ENCODE measurements at regions not wholly inside any gene's neighbourhood (a gene's known extent, or its start where the extent isn't known, plus 50 kb on each side); places are given as distances from the start of the nearest gene placed in this dataset.

DNA sequence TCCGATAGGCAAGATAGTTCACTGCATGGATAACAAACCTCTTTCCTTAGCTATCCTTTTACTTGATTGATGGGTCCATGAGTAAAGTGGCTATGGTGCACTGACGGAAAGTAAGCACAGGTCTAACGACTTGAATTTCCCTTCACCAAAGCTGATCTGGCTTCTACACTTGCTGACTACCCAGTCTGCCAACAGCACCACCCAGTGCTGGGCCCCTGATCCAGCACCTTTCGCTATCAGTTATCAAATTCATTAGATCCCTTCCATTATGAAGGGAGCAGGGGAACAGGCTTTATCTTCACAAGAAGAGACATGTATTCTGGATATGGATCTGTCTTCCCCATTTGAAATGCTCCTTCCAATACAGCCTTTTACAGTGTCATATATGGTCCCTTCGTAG lies 855.9 kb downstream of the GRID1 start:
- Mint-ChIP-seq H3K27ac (no peak overlapping the region), H3K36me3 (ENCODE audit: low read depth) (no peaks in the 10 kb centered on the region), H3K4me1 (ENCODE audit: low read depth) (no peaks in the 10 kb centered on the region), H3K27me3 (peaks cover 39% of the 10 kb centered on the region), H3K4me3 (no peak overlapping the region), H3K9me3 (no peaks in the 10 kb centered on the region)
- ChIA-PET POLR2A (no interaction called here), CTCF (no interaction called here)
- no peak for TF ChIP-seq CTCF (IDR thresholded peaks at IDR 0.05)
- ATAC-seq (ENCODE audit: poor library complexity): no peak
- DNase-seq: no peak
- Histone ChIP-seq H3K27me3 (ENCODE audit: control insufficient read depth in 1 of 2, insufficient read depth in 2 of 2, low read length in 2 of 2) (peaks cover 0 to 4% of the 10 kb centered on the region in 2 experiments), H3K4me3 (ENCODE audit: low read length) (no peak overlapping the region), H3K4me1 (ENCODE audit: insufficient read depth, low read length) (no peaks in the 10 kb centered on the region), H3K36me3 (ENCODE audit: insufficient read depth, low read length) (no peaks in the 10 kb centered on the region), H3K27ac (ENCODE audit: low read depth in 1 of 2, low read length in 2 of 2) (no peak overlapping the region), H3K9me3 (ENCODE audit: control insufficient read depth in 1 of 2, insufficient read depth in 1 of 2, low read length in 2 of 2) (no peaks in the 10 kb centered on the region)
- intact Hi-C loops (cut with DNase I, micrococcal nuclease): no loop called here

GRCh38 chr10:85513436-85513835 lies 853.2 kb downstream of the GRID1 start:
- Mint-ChIP-seq H3K27me3 (peaks cover 32% of the 10 kb centered on the region), H3K4me3 (no peak overlapping the region), H3K9me3 (no peaks in the 10 kb centered on the region), H3K36me3 (ENCODE audit: low read depth) (no peaks in the 10 kb centered on the region), H3K27ac (no peak overlapping the region), H3K4me1 (ENCODE audit: low read depth) (no peaks in the 10 kb centered on the region)
- no peak for ATAC-seq (ENCODE audit: poor library complexity)
- TF ChIP-seq CTCF (IDR thresholded peaks at IDR 0.05): no peak
- intact Hi-C loops (cut with DNase I, micrococcal nuclease): no loop called here
- no peak overlapping the region for H3K27ac ChIP-seq (ENCODE audit: low read depth in 1 of 2, low read length in 2 of 2)
- no peaks in the 10 kb centered on the region for H3K36me3 ChIP-seq (ENCODE audit: insufficient read depth, low read length)
- no peak overlapping the region for H3K4me3 ChIP-seq (ENCODE audit: low read length)
- no peaks in the 10 kb centered on the region for H3K9me3 ChIP-seq (ENCODE audit: control insufficient read depth in 1 of 2, insufficient read depth in 1 of 2, low read length in 2 of 2)
- CTCF ChIA-PET: no interaction called here
- no peaks in the 10 kb centered on the region for H3K4me1 ChIP-seq (ENCODE audit: insufficient read depth, low read length)
- no peak for DNase-seq
- no peaks in the 10 kb centered on the region for H3K27me3 ChIP-seq (ENCODE audit: control insufficient read depth in 1 of 2, insufficient read depth in 2 of 2, low read length in 2 of 2)
- POLR2A ChIA-PET: no interaction called here

DNA sequence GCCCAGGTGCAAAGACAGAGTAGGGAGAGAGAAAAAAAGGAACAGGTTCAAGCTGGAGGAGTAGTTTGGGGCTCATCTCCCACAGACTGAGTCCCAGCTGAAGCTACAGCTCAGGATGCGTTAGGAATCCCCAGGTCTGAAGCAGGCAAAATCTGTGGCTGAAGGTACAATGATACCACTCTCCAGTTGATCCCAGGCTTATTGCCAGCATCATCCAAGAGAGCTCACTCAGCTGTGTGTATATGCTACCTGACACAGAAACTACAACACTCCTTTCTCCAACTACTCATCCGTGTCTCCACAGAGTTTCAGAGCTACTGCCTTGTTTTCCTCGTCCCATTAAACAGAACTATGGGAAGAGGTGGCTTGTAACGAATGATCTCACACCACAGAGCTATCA lies 851.3 kb downstream of the GRID1 start:
- no peak for ATAC-seq (ENCODE audit: poor library complexity)
- CTCF ChIA-PET: no interaction called here

More for the DNA sequence above, 851.3 kb downstream of the GRID1 start:
- no peaks in the 10 kb centered on the region for H3K36me3 Mint-ChIP-seq (ENCODE audit: low read depth)
- DNase-seq: no peak
- TF ChIP-seq CTCF (IDR thresholded peaks at IDR 0.05): no peak
- H3K27me3 Mint-ChIP-seq: peaks cover 24% of the 10 kb centered on the region
- intact Hi-C loops (cut with DNase I, micrococcal nuclease): no loop called here
- no peaks in the 10 kb centered on the region for H3K9me3 Mint-ChIP-seq
- H3K4me1 Mint-ChIP-seq (ENCODE audit: low read depth): no peaks in the 10 kb centered on the region
- no peak overlapping the region for H3K4me3 Mint-ChIP-seq
- no peak overlapping the region for H3K27ac Mint-ChIP-seq
- Histone ChIP-seq H3K9me3 (ENCODE audit: control insufficient read depth in 1 of 2, insufficient read depth in 1 of 2, low read length in 2 of 2) (no peaks in the 10 kb centered on the region), H3K4me3 (ENCODE audit: low read length) (no peak overlapping the region), H3K27ac (ENCODE audit: low read depth in 1 of 2, low read length in 2 of 2) (no peak overlapping the region), H3K36me3 (ENCODE audit: insufficient read depth, low read length) (no peaks in the 10 kb centered on the region), H3K27me3 (ENCODE audit: control insufficient read depth in 1 of 2, insufficient read depth in 2 of 2, low read length in 2 of 2) (no peaks in the 10 kb centered on the region), H3K4me1 (ENCODE audit: insufficient read depth, low read length) (no peaks in the 10 kb centered on the region)
- POLR2A ChIA-PET: no interaction called here
